ENCODE measurements at regions not wholly inside any gene's neighbourhood (a gene's known extent, or its start where the extent isn't known, plus 50 kb on each side); places are given as distances from the start of the nearest gene placed in this dataset.

DNA sequence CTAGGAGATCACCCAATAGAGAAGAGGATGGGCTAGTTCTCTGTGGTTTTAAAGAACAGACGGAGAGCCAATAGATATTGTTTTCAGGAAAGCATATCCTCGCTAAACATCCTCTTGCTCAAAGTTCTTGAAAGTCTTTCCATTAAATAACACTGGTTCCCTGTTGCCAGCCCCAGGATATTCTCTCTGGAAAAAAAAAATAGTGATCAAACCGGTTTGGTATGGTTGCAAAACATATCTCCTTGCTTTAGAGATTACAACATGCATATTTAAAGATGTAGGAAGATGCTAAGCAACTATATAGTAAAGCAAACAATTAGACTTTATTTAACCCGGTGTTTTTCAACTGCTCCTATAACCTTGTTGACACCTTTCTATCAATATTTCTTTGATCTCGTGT, 211.4 kb downstream of the CMPK2 start:
- DNase-seq (ENCODE audit: low read depth) = no peak

DNA sequence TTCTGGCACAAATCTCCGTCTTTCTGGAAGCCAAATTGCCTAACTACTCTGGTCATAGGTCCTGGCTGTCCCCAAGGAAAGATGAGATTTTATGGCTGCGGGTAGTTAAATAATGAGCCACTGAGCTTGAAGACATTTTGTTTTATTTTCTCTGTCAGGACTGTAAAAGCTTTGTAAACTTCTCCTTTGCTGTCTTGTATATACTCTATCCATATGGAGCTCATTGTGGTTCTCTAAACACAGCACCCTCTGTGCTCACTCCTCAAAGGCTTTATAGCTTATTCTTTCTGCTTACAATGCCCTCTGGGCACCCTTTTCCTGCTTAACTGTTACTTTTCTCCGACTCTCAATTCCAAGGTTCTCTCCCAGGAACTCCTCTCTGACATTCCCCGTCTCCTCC, 209.1 kb downstream of the CMPK2 start:
- no peak for DNase-seq (ENCODE audit: low read depth)

DNA sequence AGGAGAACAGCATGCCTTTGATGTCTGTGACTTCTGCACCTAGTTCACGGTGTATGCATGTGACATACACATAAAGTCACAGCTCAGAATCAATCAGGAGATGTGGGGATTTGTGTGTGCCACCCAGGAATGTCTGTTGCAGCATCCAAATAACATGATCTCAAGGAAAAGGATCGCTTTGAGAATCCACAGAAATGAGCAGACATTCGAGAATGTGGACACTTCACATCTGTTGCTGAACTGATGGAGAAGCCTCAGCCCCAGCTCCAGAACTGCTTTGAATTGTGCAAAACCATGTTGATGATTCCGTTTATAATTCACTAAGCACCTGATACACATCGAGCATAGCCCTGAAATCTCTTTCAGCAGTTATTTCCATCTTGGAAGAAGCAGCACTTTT, 208.6 kb downstream of the CMPK2 start:
- DNase-seq (ENCODE audit: low read depth) = no peak

DNA sequence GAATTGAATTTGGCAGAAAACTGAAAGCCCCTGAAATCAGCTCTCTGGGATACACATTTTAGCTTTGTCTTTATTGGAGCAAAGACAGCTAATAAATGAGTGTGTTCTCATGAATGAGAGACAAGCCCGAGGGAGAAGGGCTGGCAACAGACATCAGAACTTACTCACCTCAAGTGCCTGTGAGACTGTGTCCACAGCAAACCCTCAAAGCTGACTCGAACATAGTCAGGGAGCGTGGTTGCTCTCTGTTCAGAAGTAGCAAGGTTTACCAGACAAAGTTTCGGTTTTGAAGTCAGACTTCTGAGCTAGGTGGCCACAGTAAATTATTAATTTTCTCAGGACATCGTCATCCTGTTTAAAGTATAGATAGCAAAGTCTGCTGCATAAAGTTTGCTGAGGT, 207.9 kb downstream of the CMPK2 start:
- DNase-seq (ENCODE audit: low read depth) = no peak

DNA sequence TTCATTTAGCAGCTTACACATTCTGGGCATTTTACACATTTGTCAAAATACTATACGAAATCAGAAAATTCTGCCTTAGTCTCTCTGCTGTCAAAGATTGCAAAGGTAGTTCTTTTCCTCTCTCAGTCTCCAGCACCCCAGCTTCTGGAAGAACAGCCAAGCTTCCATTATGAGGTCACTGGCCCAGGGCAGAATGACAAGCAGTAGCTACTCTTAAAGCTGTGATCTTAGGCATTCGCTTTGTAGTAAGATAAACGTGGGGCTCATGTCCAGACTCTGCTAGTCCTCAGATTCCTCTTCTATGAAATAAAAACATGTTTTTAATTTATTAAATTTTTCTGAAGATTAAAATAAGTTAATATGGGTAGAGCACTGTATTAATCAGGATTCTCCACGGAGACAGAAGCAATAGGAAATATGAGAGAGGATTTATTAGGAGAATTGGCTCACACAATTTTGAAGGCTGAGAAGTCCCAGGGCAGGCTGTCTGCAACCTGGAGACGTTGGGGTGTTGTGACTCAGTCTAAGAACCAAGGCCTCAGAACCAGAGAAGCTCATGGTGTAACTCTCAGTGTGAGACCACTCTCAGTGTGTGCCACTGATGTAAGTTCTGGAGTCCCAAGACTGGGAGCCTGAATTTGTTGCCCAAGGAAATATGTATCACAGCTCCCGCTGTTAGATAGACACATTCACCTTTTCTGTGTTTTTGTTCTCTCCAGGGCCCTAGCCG, 201.2 kb downstream of the CMPK2 start:
- no peak for DNase-seq (ENCODE audit: low read depth)

DNA sequence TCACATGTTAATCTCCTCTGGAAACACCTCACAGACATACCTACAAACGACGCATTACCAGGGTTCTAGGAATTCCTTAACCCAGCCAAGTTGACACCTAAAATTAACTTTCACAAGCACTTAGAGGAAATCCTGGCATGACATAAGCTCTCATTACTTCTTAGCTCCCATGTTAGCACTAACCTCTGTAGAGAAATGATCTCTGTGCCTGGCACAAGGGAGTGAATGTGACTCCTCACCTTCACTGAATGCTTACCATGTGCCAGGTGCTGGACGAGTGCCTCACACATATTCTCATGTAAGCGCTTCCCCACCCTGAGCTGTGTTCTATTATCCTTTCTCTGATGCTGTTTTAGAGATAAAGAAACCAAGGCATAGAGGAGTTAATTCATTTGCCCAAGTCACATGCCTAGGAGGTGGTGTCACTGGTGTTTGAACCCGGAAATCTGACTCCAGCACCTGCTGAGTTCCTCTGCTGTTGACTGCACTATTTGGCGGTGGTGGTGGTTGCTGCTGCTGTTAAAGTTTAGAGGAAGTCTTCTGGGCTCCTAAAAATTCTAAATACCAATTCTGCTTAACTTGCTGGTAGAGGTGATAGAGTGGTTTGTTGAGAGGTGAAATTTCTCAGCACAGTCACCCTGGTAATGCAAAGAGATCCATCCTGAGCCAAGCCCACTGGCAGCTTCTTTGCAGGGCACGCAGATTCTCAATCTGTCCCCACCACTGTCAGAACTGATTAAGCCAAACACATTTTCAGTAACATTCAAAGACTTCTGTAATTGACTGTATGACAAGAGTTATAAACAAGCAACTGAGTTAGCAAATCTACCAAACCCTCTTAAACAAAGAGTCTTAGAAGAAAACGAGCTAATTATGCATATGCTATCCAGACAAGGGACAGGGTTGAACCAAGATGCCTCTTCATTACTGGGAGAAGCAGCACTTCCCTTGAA, 200.3 kb downstream of the CMPK2 start:
- no peak for DNase-seq (ENCODE audit: low read depth)

DNA sequence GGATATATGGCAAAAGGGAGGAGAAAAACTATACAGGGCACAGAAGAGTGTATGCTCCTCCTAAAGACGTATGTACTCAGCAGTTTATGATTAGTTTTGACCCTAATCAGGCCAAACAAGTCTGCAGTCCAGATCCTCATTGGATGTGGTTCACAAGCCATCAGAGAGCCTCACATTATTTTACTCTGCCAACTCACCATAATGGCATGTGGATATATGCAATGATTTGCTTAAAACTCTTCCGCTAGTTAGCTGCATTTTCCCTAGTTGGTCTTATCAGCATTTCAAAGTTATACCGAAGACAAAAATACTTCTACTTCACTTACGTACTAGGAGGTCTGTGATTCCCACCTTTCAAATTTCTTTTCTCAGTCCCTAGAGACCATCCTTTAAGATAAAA, 198.4 kb downstream of the CMPK2 start:
- no peak for DNase-seq (ENCODE audit: low read depth)

DNA sequence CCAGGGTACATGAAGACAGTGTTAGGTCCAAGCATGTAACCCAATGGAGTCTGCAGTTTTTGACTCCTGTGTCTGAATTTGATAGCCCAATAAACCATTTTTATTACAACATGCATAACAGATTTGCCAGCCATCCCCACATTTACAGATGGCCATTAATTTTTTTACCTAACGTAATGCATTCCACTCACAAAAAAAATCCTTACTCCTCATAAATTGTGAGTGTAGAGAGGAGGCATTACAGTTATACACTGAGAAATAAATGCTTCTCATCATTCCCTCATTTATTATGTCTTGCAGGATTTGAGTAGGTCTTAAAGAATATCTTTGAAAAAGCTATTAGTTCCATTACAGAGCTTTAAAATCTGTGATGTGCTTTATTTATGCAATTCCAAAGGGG, 193.8 kb downstream of the CMPK2 start:
- DNase-seq (ENCODE audit: low read depth) = no peak

DNA sequence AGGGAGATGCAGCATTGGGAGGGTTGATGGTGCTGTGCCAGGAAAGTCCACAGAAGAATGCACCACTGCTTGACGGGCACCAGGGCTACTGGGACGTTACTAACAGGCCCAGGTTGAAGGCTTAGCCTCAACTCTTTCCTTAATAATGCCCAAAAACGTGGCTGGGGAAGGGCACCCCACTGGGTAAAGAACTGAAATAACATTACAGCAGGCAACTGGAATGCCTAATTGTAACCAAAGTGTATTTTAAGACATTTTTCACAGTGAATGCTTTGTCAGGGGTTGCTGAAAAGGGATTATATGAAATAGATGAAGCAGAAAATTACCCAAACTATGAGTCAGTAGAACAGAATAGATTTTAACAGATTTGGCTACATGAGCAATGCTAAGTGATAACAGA, 191.3 kb downstream of the CMPK2 start:
- DNase-seq (ENCODE audit: low read depth) = no peak

DNA sequence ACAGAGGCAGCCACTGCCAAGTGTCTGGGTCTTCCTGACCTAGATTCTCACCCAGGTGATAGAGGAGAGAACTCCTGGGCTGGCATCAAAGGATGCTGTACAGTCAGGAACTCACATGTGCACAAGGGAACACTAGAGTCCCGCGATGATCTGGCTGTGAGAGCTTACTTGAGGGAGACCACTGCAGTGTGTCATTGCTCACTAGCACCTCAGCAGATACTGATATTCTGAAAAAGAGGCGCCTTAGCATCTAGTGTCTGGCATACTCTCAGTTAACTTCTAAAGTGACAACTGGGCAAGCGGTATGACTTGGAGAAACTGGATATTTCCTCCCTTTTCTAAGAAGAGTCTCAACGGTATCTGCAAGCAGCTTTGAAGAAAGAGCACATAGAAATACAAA, 189.9 kb downstream of the CMPK2 start:
- no peak for DNase-seq (ENCODE audit: low read depth)

DNA sequence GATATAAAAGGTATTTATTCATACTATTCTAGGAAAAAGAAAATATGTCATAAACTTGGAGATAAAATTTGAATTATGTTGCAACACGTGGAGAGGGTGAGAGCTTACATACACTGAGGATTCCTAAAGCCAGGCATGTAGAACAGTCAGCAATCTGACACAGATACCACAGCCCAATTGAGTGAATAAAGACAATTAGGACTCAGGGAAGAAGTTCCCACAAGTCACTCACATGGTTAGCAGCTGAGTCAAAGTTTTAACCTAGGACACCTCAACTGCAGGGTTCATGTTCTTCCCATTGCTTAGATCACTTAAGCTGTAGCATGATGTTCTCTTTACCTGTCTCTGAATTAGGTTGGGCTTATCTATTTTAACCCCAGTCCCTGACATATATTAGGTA, 189.5 kb downstream of the CMPK2 start:
- no peak for DNase-seq (ENCODE audit: low read depth)

DNA sequence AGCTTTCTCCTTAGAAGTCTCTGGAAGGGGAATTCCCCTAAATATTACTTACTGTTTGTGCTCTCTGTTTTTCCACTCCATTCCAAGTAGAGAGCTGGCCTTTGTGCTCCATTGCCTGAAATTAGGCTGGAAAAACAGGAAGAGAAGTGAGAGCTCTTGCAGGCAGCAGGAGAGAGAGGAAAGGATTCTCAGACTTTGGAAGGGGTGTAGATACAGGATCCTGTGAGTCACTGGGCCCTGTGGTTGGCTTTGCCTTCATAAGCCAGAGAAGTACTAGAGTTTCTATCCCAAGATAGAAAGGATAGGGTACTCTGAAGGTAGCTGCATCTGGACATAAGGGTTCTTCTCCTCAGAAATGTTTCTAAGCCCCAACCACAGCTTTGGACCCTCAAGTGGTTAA, 188.9 kb downstream of the CMPK2 start:
- DNase-seq (ENCODE audit: low read depth) = no peak

DNA sequence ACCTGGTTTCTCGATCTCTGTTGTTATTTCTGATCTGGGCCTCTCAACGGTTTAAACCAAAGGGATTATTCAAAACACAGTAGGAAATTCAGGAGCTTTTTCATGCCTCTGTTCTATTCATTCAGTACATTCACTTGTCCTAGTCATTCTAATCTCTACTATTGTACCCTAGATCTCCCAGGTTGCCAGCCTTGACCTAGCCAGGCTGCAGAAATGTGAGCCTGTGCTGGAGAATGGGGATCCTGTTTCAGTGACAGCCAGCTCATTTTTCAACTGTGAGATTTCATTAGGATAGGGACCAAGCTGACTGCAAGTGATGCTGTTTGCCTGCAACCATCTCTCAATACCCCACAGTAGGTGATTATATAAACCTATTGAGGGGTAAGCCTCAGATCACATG, 186.2 kb downstream of the CMPK2 start:
- no peak for DNase-seq (ENCODE audit: low read depth)

DNA sequence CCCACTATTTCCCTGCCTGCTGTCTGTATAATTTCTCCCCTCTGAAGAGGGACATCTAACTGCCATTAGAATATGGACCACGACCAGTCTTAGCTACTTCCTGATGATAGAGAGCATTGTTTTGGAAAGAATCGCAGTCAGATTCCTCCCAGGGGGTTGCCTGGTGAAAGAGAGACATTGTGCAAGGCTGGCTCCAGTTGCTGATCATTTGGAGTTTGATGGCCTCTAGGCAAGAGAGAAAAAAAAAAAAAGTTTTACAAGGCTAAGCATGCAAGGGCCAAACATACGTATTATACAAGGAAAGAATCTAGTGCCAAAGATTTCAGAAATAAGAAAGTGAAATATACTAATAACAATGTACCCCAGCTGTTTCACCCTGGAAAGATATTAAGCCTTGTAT, 182.2 kb downstream of the CMPK2 start:
- no peak for DNase-seq (ENCODE audit: low read depth)

DNA sequence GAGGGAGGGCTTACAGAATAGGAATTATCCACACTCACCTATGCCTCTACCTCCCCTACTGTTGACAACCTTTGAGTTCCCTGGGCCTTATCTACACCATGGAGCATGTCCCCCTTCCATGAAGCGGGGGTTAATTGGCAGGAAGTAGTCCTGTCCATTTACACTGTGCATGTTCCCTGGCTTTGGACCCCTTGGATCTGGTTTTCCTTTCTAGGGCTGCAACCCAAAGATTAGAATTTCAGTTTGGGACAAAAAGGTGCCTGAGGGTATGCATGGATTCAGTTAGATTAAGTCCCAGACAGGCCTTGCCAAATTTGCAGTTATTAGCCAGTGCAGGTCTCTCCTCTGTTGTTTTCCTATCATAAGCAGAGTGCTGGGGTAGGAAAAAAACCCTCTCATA, 180.3 kb downstream of the CMPK2 start:
- DNase-seq (ENCODE audit: low read depth) = no peak

DNA sequence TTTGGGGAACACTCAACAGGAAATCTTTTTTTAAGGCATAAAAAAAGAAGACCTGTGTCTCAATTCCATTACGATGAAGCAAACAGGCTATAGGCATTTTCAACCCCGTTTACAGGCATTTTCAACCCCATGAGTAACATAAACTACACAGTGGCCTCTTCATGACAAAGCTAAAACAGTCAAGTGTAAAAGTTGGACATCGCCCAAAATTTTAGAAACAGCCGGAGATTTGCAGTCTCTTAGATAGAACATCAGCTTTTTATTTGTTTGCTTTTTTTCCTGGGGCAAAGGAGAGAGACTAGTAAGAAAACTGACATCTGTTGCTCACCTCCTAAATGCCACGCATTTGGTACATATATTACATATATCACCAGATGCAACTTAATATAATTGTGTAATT, 173.7 kb downstream of the CMPK2 start:
- DNase-seq (ENCODE audit: low read depth) = no peak

DNA sequence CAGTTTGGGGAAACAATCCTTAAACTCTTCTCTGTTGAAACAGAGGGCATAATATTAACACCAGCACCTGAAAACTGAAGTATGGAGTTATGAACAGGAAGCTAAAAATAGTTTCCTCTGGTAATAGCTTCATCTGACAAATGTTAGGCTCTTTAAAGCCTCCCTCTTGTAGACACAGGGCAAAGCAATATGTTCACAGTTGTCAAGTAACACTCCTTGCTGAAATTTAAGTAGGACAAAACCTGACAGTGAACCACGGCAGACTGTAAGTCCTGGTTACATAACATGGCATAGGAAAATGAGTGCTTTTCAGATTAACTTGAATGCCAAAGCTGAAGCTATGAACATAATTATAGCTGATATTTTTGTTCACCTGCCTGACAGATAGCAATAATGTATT, 172.9 kb downstream of the CMPK2 start:
- DNase-seq (ENCODE audit: low read depth) = no peak

DNA sequence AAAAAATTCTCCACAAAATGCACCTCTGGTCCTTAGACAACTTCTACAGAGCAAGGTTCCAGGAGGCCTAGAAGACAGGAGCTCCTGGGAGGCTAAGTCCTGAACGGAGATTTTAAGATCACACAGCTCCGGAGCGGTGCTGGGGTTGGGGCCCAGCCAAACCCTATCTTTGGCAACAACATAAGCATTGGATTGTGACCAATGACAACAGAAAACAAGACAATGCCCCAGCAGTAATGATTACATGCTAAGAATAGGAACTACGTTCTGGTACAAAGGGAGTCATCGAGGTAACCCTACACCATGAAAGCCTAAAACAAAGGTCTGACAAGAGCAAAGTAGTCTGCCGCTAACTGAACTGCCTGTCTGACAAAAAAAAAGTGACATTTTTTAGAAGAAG, 171.2 kb downstream of the CMPK2 start:
- no peak for DNase-seq (ENCODE audit: low read depth)

DNA sequence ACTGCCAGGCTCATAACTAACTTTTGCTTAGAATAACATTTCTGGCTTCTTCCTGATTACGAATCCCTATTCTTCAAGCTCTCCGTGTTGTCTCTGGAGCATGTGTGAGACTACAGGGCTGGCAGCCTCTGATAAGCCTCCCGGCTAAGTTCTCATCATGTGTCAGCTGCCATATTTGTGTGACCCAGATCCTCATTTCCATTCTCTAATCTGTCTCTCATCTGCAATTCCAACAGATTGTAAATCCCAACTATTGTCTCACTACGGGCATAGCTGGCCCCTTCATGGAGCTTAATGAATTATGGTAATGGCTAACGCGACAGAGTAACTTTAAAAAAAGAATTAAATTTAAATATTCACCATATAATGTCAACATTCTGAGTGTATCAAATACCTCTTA, 165.4 kb downstream of the CMPK2 start:
- no peak for DNase-seq (ENCODE audit: low read depth)

DNA sequence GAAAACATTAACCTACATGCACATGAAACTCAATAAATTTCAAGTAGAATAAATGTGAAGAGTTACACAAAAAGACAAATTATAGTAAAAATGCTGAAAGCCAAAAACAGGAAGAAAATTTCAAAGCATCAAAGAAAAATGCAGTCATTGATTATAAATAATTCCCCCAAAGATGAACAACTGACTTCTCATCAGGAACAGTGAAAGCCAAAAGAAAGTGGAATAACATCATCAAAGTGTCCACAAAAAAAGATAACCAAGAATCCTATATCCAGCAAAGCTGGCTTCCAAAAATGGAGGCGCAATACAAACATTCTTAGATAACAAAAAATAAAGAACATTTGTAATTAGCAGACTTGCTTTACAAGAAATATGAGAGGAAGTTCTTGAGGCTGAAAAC, 161.6 kb downstream of the CMPK2 start:
- no peak for DNase-seq (ENCODE audit: low read depth)

DNA sequence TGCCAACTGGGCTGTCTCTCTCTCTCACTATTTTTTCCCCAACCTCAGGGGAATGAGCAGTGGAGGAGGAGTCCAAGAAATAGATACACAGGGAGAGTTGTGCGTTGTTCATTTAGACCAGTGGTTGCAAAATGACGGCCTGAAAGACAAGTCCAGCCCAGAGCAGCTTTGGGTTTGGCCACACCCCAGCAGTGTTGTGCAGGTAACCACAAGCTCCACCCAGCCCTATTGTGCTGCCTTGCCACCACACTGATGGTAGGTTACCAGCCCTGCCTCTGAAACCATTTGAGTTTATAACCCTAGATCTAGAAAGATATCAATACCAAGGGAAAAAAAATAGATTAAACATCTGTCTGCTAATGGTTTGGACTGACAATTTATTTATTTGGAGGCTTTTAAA, 144.3 kb downstream of the CMPK2 start:
- DNase-seq (ENCODE audit: low read depth) = no peak

DNA sequence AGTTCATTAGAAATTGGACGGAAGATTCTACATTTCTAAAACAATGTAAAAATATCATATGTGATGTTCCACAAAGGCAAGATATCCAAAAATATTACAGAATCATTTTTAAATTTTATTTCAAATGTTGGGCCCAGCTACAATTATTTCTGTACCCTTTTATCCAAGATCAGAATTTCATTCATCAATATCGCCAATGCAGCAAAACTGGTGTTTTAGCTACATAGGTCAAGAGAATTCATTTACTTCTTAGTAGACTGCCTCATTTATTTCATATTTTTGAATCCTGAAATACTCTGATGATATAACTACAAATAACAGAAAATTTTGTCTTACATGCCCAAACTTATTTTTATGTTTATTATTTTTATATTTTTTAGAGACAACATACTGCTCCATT, 143.1 kb downstream of the CMPK2 start:
- DNase-seq (ENCODE audit: low read depth) = no peak
